ENCODE measurements at regions not wholly inside any gene's neighbourhood (a gene's known extent, or its start where the extent isn't known, plus 50 kb on each side); places are given as distances from the start of the nearest gene placed in this dataset.
"Not testable (repeated sequence)": the region's sequence is repeated elsewhere in the genome, so short reads cannot be mapped to it uniquely, and the experiment has no call there.

- H2AFZ ChIP-seq (replicated peaks; ENCODE audit: low read length, poor library complexity); H4K20me1 ChIP-seq (ENCODE audit: insufficient read depth, low read length); H3K9me1 ChIP-seq (ENCODE audit: insufficient read depth, low read length); ATAC-seq (ENCODE audit: low read depth); H2AK9ac ChIP-seq (replicated peaks; ENCODE audit: low read depth, low read length, poor library complexity); H4K5ac ChIP-seq (ENCODE audit: low read depth, low read length); H3K14ac ChIP-seq (replicated peaks; ENCODE audit: low read depth, low read length); H3K27me3 ChIP-seq (ENCODE audit: control insufficient read depth, insufficient read depth, low read length); H3K4me1 ChIP-seq (ENCODE audit: control insufficient read depth, insufficient read depth, low read length); H3K79me1 ChIP-seq (ENCODE audit: low read depth in 1 of 2, low read length in 2 of 2); H3K23ac ChIP-seq (ENCODE audit: low read depth, low read length); DNase-seq; H3K56ac ChIP-seq (ENCODE audit: extremely low read depth, insufficient read depth, low read length); BruUV-seq (replicated peaks); H4K8ac ChIP-seq (ENCODE audit: low read depth in 2 of 2, low read length in 2 of 2); H3K18ac ChIP-seq (ENCODE audit: low read depth, low read length); H3K27ac ChIP-seq (ENCODE audit: insufficient read depth, low read length); in situ Hi-C loops (cut with MboI; ENCODE audit: low sequenced_read_pairs); H2BK120ac ChIP-seq (ENCODE audit: low read depth, low read length); H4K91ac ChIP-seq (ENCODE audit: insufficient read depth, low read depth, low read length); H2AK5ac ChIP-seq (ENCODE audit: low read depth, low read length); intact Hi-C loops (cut with micrococcal nuclease); H2BK15ac ChIP-seq (ENCODE audit: low read depth, low read length); dilution Hi-C loops (cut with HindIII; ENCODE audit: low sequenced_read_pairs, unreplicated experiment); H3K4me2 ChIP-seq (ENCODE audit: low read depth, low read length); H3K4ac ChIP-seq (ENCODE audit: low read depth, low read length); H3K9me3 ChIP-seq (ENCODE audit: control insufficient read depth, insufficient read depth, low read length); H2BK5ac ChIP-seq (ENCODE audit: low read depth, low read length, poor library complexity, severe bottlenecking); H3K9ac ChIP-seq (ENCODE audit: low read depth, low read length); H3K36me3 ChIP-seq (ENCODE audit: control insufficient read depth, insufficient read depth, low read length); H3K4me3 ChIP-seq (ENCODE audit: insufficient read depth, low read depth, low read length); CTCF ChIA-PET; POLR2A ChIA-PET (ENCODE audit: unreplicated experiment); H2BK20ac ChIP-seq (ENCODE audit: low read depth, low read length): not testable (repeated sequence)
- no CpG with 5 or more reads among the region's 5 CpGs for WGBS, 2 experiments (ENCODE audit: extremely low coverage in 2 of 2, insufficient read length in 1 of 2)
These were observed 107.8 kb downstream of the THSD1 start for GRCh38 chr13:52298079-52298661.

DNA sequence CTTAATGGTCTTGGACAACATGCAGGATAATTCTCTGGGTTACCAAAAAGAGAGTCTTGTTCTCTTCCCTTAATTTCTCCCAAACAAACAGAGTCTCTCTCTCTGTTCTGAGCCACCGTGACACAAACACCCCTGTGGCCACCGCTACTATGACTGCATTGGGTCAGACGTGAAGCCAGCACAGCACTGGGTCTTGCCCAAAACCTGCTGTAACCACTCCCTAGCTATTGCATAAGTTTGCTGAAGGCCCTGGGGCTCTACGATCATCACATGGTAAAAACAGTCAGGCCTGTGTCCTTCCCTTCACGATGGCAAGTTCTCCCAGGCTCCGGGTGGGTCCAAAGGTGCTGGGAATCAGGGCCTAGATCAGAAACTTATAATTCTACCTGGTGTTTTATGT lies 117.1 kb downstream of the THSD1 start:
- H3K4me3 ChIP-seq (ENCODE audit: insufficient read depth, low read depth, low read length); BruUV-seq (replicated peaks); H2BK120ac ChIP-seq (ENCODE audit: low read depth, low read length); ATAC-seq (ENCODE audit: low read depth); H2BK5ac ChIP-seq (ENCODE audit: low read depth, low read length, poor library complexity, severe bottlenecking); H3K23ac ChIP-seq (ENCODE audit: low read depth, low read length); H3K56ac ChIP-seq (ENCODE audit: extremely low read depth, insufficient read depth, low read length); H4K5ac ChIP-seq (ENCODE audit: low read depth, low read length); H3K27ac ChIP-seq (ENCODE audit: insufficient read depth, low read length); H4K91ac ChIP-seq (ENCODE audit: insufficient read depth, low read depth, low read length); dilution Hi-C loops (cut with HindIII; ENCODE audit: low sequenced_read_pairs, unreplicated experiment); in situ Hi-C loops (cut with MboI; ENCODE audit: low sequenced_read_pairs); DNase-seq; H3K36me3 ChIP-seq (ENCODE audit: control insufficient read depth, insufficient read depth, low read length); H2AK5ac ChIP-seq (ENCODE audit: low read depth, low read length); intact Hi-C loops (cut with micrococcal nuclease); H3K79me1 ChIP-seq (ENCODE audit: low read depth in 1 of 2, low read length in 2 of 2); H3K14ac ChIP-seq (replicated peaks; ENCODE audit: low read depth, low read length); H3K4ac ChIP-seq (ENCODE audit: low read depth, low read length); H4K20me1 ChIP-seq (ENCODE audit: insufficient read depth, low read length); H3K9me3 ChIP-seq (ENCODE audit: control insufficient read depth, insufficient read depth, low read length); CTCF ChIA-PET; H2AFZ ChIP-seq (replicated peaks; ENCODE audit: low read length, poor library complexity); H2BK20ac ChIP-seq (ENCODE audit: low read depth, low read length); H3K27me3 ChIP-seq (ENCODE audit: control insufficient read depth, insufficient read depth, low read length); H3K18ac ChIP-seq (ENCODE audit: low read depth, low read length); POLR2A ChIA-PET (ENCODE audit: unreplicated experiment); H2AK9ac ChIP-seq (replicated peaks; ENCODE audit: low read depth, low read length, poor library complexity); H3K4me2 ChIP-seq (ENCODE audit: low read depth, low read length); H3K9ac ChIP-seq (ENCODE audit: low read depth, low read length); H3K4me1 ChIP-seq (ENCODE audit: control insufficient read depth, insufficient read depth, low read length); H3K9me1 ChIP-seq (ENCODE audit: insufficient read depth, low read length); H4K8ac ChIP-seq (ENCODE audit: low read depth in 2 of 2, low read length in 2 of 2); H2BK15ac ChIP-seq (ENCODE audit: low read depth, low read length): not testable (repeated sequence)
- no CpG with 5 or more reads among the region's 6 CpGs for WGBS, 2 experiments (ENCODE audit: extremely low coverage in 2 of 2, insufficient read length in 1 of 2)

Data from IMR-90 (cell line).